A549 (cell line): ENCODE measurements at regions not wholly inside any gene's neighbourhood (a gene's known extent, or its start where the extent isn't known, plus 50 kb on each side); places are given as distances from the start of the nearest gene placed in this dataset.

Experiments
- SMC3 ChIP-seq: fragments of >200 bp; sonication (Bioruptor Twin); formaldehyde crosslinking; IDR thresholded peaks from 3 replicates; pipeline ENCODE4 v1.6.1; 2018; ENCODE audit warnings: inconsistent platforms
- TF ChIP-seq, protein P1 (sequence below): fragments of >200 bp; sonication (Bioruptor Twin); formaldehyde crosslinking; IDR thresholded peaks from 3 replicates; pipeline ENCODE4 v1.5.1; 2016

DNA sequence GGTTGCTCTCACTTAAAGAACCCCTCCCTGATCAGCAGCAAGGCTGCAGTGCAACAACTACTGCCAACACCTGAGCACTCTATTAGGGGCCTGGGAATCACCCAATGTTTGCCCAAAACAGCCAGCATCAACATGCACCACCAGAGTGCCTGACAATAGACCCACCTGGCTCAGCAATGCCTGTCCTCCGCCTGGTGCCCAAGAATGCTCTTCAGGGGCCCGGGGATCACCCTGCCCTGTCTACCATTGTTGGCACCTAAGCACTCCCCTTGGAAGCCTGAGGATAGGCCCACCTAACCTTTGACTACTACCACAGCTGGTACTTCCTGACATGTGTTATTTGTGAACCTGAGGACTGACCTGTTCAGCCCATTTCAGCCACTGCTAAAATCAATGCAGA, 1363.1 kb upstream of the PRR20A start:
- TF ChIP-seq SMC3: no peak
- TF ChIP-seq, protein P1, sequence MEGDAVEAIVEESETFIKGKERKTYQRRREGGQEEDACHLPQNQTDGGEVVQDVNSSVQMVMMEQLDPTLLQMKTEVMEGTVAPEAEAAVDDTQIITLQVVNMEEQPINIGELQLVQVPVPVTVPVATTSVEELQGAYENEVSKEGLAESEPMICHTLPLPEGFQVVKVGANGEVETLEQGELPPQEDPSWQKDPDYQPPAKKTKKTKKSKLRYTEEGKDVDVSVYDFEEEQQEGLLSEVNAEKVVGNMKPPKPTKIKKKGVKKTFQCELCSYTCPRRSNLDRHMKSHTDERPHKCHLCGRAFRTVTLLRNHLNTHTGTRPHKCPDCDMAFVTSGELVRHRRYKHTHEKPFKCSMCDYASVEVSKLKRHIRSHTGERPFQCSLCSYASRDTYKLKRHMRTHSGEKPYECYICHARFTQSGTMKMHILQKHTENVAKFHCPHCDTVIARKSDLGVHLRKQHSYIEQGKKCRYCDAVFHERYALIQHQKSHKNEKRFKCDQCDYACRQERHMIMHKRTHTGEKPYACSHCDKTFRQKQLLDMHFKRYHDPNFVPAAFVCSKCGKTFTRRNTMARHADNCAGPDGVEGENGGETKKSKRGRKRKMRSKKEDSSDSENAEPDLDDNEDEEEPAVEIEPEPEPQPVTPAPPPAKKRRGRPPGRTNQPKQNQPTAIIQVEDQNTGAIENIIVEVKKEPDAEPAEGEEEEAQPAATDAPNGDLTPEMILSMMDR: no peak
